Vagina (tissue), 2 donors: ENCODE measurements at regions not wholly inside any gene's neighbourhood (a gene's known extent, or its start where the extent isn't known, plus 50 kb on each side); places are given as distances from the start of the nearest gene placed in this dataset.

Source experiments
- CTCF ChIP-seq, 3 experiments: fragments of 450-650 bp in 2 of 3; fragments of 200-600 bp in 1 of 3; sonication (generic) in 1 of 3; IDR thresholded peaks; one replicate each; pipeline ENCODE4 v1.5.1; 2017 to 2019; ENCODE audit warnings: antibody characterized with exemption in 3 of 3, mild to moderate bottlenecking in 2 of 3, moderate library complexity in 2 of 3
- POLR2A ChIP-seq, 2 donors: fragments of 450-650 bp; IDR thresholded peaks; one replicate each; pipeline ENCODE4 v1.6.1; 2017; ENCODE audit warnings: antibody characterized with exemption in 2 of 2, mild to moderate bottlenecking in 2 of 2, moderate library complexity in 2 of 2
- POLR2AphosphoS5 ChIP-seq, 2 donors: sonication (generic); formaldehyde crosslinking; IDR thresholded peaks; one replicate each; pipeline ENCODE4 v1.9.0; 2017; ENCODE audit warnings: antibody characterized with exemption in 2 of 2, mild to moderate bottlenecking in 2 of 2, low read depth in 1 of 2; ENCODE audit not compliant: insufficient read depth in 1 of 2

- TF ChIP-seq CTCF (IDR thresholded peaks at IDR 0.05): no peak
- no peak for TF ChIP-seq POLR2A (IDR thresholded peaks at IDR 0.05)
- TF ChIP-seq POLR2AphosphoS5 (IDR thresholded peaks at IDR 0.05; ENCODE audit: insufficient read depth in 1 of 2, low read depth in 1 of 2): no peak
These were observed 169.1 kb upstream of the CST7 start for GRCh38 chr20:24779946-24780345.
